HPDE6-E6E7 (cell line): ENCODE measurements at regions not wholly inside any gene's neighbourhood (a gene's known extent, or its start where the extent isn't known, plus 50 kb on each side); places are given as distances from the start of the nearest gene placed in this dataset.

Experiments used
- DNase-seq: peaks from one replicate; pipeline ENCODE4 v3.0.0; 2011; ENCODE audit warnings: missing footprints; ENCODE audit errors: extremely low spot score

- DNase-seq = no peak
Measured at GRCh38 chr13:88863116-88863515, 1191.9 kb downstream of the SLITRK5 start.

GRCh38 chr13:88866195-88866594, 1195.0 kb downstream of the SLITRK5 start:
- DNase-seq = no peak

- no peak for DNase-seq
Measured at GRCh38 chr13:88883741-88884140, 1212.6 kb downstream of the SLITRK5 start.

- no peak for DNase-seq
Measured at GRCh38 chr13:88887045-88887662, 1216.0 kb downstream of the SLITRK5 start.

- DNase-seq = no peak
Measured at GRCh38 chr13:88895261-88895941, 1224.2 kb downstream of the SLITRK5 start.

GRCh38 chr13:88896466-88896865, 1225.3 kb downstream of the SLITRK5 start:
- DNase-seq = no peak

GRCh38 chr13:88908961-88909441, 1237.8 kb downstream of the SLITRK5 start:
- no peak for DNase-seq

GRCh38 chr13:88919970-88920628, 1248.9 kb downstream of the SLITRK5 start:
- no peak for DNase-seq

GRCh38 chr13:88925954-88926353, 1254.8 kb downstream of the SLITRK5 start:
- no peak for DNase-seq

GRCh38 chr13:88926890-88927502, 1255.8 kb downstream of the SLITRK5 start:
- no peak for DNase-seq

GRCh38 chr13:88932950-88933349, 1261.8 kb downstream of the SLITRK5 start:
- DNase-seq = no peak

- no peak for DNase-seq
Measured at GRCh38 chr13:88937384-88937783, 1266.2 kb downstream of the SLITRK5 start.

- no peak for DNase-seq
Measured at GRCh38 chr13:88945793-88946192, 1274.6 kb downstream of the SLITRK5 start.

- DNase-seq = no peak
Measured at GRCh38 chr13:88948501-88948900, 1277.3 kb downstream of the SLITRK5 start.

- DNase-seq = no peak
Measured at GRCh38 chr13:88958821-88959220, 1287.7 kb downstream of the SLITRK5 start.

- DNase-seq = no peak
Measured at GRCh38 chr13:88976466-88976865, 1305.3 kb downstream of the SLITRK5 start.

- no peak for DNase-seq
Measured at GRCh38 chr13:88978607-88979006, 1307.4 kb downstream of the SLITRK5 start.

- DNase-seq = peak; percentile 2
Measured at GRCh38 chr13:88979465-88980175, 1308.4 kb downstream of the SLITRK5 start.

- DNase-seq = no peak
Measured at GRCh38 chr13:89003656-89004055, 1332.5 kb downstream of the SLITRK5 start.

- DNase-seq = no peak
Measured at GRCh38 chr13:89011615-89012014, 1340.4 kb downstream of the SLITRK5 start.

- no peak for DNase-seq
Measured at GRCh38 chr13:89027694-89028306, 1356.6 kb downstream of the SLITRK5 start.
